H1 (cell line): ENCODE measurements at regions not wholly inside any gene's neighbourhood (a gene's known extent, or its start where the extent isn't known, plus 50 kb on each side); places are given as distances from the start of the nearest gene placed in this dataset.

Experiments
- CHD7 ChIP-seq: fragments of 300-600 bp; sonication (generic); IDR thresholded peaks from 2 replicates; pipeline ENCODE4 v1.7.1; 2012; ENCODE audit warnings: low read length, moderate library complexity, mild to moderate bottlenecking, inconsistent platforms; ENCODE audit not compliant: insufficient replicate concordance

DNA sequence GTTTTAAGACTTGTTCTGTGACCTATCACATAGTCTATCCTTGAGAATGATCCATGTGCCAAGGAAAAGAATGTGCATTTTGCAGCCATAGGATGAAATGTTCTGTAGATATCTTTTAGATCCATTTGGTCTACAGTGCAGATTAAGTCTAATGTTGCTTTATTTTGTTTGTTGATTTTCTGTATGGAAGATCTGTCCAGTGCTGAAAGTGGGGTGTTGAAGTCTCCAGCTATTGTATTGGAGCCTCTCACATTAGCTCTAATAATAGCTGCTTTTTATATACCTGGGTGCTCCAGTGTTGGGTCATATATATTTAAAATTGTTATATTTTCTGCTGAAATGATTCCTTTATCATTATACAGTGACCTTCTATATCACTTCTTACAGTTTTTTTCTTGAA is 155.6 kb upstream of the MON1B start (continued):
- no peak for TF ChIP-seq CHD7
